NCI-H1105 treated with DMSO at 0.1 percent for 48 hours (cell line): ENCODE measurements at regions not wholly inside any gene's neighbourhood (a gene's known extent, or its start where the extent isn't known, plus 50 kb on each side); places are given as distances from the start of the nearest gene placed in this dataset.
"Not testable (repeated sequence)": the region's sequence is repeated elsewhere in the genome, so short reads cannot be mapped to it uniquely, and the experiment has no call there.

Experiments used
- DNase-seq: peaks from one replicate; lab custom pipeline; 2025; lab: John Stamatoyannopoulos, UW

GRCh38 chr13:78540058-78540457, 63.3 kb downstream of the POU4F1 start:
- no peak for DNase-seq

DNA sequence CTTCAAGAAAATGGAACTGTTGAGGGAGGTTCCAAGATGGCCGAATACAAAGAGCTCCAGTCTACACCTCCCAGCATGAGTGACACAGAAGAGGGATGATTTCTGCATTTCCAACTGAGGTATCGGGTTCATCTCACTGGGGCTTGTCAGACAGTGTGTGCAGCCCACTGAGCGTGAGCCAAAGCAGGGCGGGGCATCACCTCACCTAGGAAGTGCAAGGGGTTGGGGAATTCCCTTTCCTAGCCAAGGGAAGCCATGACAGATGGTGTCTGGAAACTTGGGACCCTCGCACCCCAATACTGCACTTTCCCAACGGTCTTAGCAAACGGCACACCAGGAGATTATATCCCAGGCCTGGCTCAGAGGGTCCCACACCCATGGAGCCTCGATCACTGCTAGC, 77.3 kb downstream of the POU4F1 start:
- DNase-seq = not testable (repeated sequence)

DNA sequence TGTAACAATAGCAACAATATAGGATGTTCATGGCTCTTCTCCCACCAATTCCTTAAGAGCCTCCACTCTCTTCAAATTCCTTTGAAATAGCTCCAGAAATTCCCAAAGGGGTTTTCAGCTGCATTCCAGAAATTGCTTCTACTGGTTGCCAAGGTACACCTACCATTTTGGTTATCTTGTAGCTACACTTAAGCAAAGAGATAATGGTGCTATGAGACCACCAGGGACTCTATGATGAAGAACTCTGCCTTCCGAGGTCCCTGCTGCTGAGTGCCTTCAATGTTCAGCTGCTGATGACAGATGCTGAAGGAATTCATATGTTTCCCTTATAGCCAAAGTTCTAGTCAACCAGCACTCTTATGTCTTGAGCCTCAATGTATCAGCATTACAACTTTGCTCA, 78.4 kb downstream of the POU4F1 start:
- no peak for DNase-seq

GRCh38 chr13:78521091-78521490, 82.3 kb downstream of the POU4F1 start:
- DNase-seq = no peak

GRCh38 chr13:78520425-78520824, 82.9 kb downstream of the POU4F1 start:
- no peak for DNase-seq

DNA sequence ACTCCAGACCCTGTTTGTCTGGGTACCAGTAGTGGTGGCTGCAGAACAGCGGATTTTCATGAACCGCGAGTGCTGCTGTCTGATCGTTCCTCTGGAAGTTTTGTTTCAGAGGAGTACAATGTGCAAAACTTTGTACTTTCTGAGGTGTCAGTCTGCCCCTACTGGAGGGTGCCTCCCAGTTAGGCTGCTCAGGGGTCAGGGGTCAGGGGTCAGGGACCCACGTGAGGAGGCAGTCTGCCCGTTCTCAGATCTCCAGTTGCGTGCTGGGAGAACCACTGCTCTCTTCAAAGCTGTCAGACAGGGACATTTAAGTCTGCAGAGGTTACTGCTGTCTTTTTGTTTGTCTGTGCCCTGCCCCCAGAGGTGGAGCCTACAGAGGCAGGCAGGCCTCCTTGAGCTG, 84.9 kb downstream of the POU4F1 start:
- not testable (repeated sequence) for DNase-seq

DNA sequence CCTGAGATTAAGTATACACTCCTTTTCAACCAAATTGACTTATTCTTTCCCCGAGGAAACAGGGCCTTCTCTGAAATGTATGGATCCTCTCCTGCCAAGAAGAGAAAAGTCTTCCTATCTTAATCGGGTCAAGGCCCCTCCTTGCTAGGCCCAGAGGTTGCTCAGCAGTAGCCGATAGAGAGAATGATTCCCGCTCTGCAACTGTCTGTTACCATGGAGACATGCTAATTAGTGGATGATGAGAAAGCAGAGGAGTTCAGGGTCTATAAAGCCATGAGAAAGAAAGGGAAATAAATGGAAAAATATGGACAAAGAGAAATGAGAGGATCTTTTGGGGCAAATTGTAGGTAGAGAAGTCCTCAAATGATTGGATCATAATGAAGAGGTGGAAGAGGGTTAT, 103.5 kb downstream of the POU4F1 start:
- no peak for DNase-seq

GRCh38 chr13:78497702-78498355, 105.5 kb downstream of the POU4F1 start:
- DNase-seq = no peak

GRCh38 chr13:78491978-78492377, 111.4 kb downstream of the POU4F1 start:
- DNase-seq = no peak

DNA sequence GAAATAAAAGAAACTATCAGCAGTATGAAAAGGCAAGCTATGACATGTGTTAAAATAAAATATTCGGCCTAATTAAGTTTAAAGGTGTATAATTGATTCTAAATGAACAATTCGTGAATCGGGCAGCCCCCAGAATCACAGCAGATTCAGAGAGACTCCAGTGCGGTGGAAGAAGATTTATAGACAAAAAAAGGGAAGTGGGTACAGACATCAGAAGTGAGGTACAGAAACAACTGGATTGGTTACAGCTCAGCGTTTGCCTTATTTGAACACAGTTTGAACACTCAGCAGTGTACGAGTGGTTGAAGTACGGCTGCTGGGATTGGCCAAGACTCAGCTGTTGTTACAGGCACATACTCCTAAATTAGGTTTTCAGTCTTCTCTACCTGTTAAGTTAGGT, 113.1 kb downstream of the POU4F1 start:
- DNase-seq = not testable (repeated sequence)

GRCh38 chr13:78487707-78488106, 115.6 kb downstream of the POU4F1 start:
- DNase-seq = no peak

- no peak for DNase-seq
Observed at GRCh38 chr13:78485803-78486202, 117.5 kb downstream of the POU4F1 start.

DNA sequence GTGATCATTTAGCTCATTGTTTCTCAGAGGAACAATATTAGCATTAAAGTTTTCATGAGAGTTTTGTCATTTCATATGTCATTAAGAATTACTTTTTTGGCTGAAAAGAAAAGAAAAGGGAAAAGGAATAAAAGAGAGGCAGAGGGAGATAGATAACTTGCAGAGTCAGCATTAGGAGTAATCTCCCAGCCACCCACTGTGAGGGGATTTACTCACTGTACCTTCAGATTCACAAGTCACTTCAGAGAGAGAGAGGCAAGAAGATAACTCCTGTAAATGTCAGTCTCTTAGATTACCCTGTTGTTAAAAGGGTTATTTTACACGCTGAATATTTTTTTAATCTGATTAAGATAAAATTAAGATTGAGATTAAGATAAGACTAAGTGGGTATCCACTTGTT, 125.2 kb downstream of the POU4F1 start:
- no peak for DNase-seq

DNA sequence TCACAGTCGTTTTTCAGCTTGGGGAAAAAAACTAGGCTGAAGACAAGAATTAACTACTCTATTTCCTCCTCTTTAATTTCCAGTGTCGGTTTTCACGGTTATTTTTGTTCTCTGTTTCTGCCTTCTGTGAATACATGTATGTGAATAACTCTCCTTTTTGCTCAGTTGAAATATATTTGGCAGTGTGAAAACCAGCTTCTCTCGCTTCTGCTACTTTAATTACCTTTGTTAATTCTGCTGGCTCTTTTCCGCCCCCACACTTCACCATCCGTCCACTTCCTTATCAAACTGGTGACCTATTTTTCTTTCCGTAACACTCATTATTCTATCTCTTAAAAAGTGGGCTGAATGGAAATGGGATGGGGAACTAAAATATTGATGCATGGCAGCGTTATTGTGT, 126.4 kb downstream of the POU4F1 start:
- DNase-seq = no peak

DNA sequence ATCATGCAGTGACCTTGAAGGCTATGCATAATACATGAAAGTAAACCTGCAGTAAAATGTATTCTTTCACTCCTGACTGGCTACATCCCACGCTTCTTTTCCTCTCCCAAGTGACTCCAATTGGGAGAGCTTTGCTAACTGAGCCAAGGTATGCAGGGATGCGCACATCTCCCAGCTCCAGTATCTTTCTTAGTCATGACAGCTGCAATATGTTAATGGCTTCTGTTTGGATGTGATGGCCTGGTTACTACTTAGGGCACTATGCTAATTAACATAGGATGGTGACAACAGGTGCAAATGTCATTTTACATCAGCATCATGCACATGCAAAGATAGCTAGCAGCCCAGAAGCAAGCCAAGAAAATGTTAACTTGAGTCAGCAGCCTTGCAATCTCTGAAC, 134.7 kb downstream of the POU4F1 start:
- DNase-seq = no peak

GRCh38 chr13:78465250-78465649, 138.1 kb downstream of the POU4F1 start:
- no peak for DNase-seq

DNA sequence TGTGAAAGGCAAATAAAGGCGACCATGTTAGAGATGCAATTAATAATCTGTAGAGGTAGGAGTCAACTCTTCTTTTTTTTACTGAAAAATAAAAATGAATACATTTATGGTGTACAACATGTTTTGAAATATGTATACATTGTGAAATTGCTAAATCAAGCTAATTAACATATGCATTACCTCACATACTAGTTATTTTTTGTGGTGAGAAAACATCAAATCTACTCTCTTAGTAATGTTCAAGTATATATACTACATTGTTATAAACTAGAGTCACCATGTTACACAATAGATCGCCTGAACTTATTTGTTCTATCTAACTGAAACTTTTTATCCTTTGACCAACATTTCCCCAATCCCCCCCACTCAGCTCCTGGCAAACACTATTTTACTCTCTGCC, 143.2 kb downstream of the POU4F1 start:
- DNase-seq = no peak

DNA sequence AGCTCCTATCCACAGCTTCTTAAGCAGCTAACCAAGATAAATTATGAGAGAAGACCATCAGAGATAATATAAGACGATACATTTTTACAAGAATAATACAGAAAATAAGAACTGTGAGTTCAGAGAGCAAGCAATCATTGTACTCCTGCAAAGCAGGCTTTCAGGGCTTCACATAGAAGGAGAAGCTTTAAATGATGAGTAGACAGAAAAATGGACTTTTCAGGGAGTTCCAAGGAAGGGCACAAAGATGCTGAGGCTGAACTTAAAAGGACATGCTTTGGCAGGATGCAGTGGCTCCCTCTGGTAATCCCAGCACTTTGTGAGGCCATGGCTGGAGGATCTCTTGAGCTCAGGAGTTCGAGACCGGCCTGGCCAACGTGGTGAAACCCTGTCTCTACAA, 159.5 kb downstream of the POU4F1 start:
- DNase-seq = no peak

- no peak for DNase-seq
Observed at GRCh38 chr13:78437781-78438180, 165.6 kb downstream of the POU4F1 start.

GRCh38 chr13:78436311-78436710, 167.0 kb downstream of the POU4F1 start:
- no peak for DNase-seq

GRCh38 chr13:78431328-78431727, 172.0 kb downstream of the POU4F1 start:
- DNase-seq = no peak

GRCh38 chr13:78430811-78431210, 172.5 kb downstream of the POU4F1 start:
- DNase-seq = no peak

GRCh38 chr13:78430166-78430791, 173.1 kb downstream of the POU4F1 start:
- DNase-seq = no peak

- DNase-seq = no peak
Observed at GRCh38 chr13:78428646-78429045, 174.7 kb downstream of the POU4F1 start.
